Right renal cortex interstitium (tissue), 3 donors: ENCODE measurements at regions not wholly inside any gene's neighbourhood (a gene's known extent, or its start where the extent isn't known, plus 50 kb on each side); places are given as distances from the start of the nearest gene placed in this dataset.

Experiments
- DNase-seq, 3 donors: peaks; one replicate each; pipeline ENCODE4 v3.0.0-alpha.2; 2013; ENCODE audit warnings: low read depth in 3 of 3, low spot score in 2 of 3

GRCh38 chr7:126378642-126379041 is 874.1 kb downstream of the GRM8 start:
- DNase-seq: no peak

GRCh38 chr7:126370038-126370668 is 882.6 kb downstream of the GRM8 start:
- DNase-seq: no peak

- DNase-seq: no peak
Observed at GRCh38 chr7:126362746-126363145, 890.0 kb downstream of the GRM8 start.

GRCh38 chr7:126361183-126361582 is 891.6 kb downstream of the GRM8 start:
- no peak for DNase-seq

- DNase-seq: no peak
Observed at GRCh38 chr7:126339813-126340212, 912.9 kb downstream of the GRM8 start.

- DNase-seq: no peak
Observed at GRCh38 chr7:126305671-126306070, 947.1 kb downstream of the GRM8 start.

- DNase-seq: no peak
Observed at GRCh38 chr7:126303926-126304325, 948.8 kb downstream of the GRM8 start.

GRCh38 chr7:126302639-126303038 is 950.1 kb downstream of the GRM8 start:
- no peak for DNase-seq

- DNase-seq: no peak
Observed at GRCh38 chr7:126286317-126286716, 966.4 kb downstream of the GRM8 start.

- no peak for DNase-seq
Observed at GRCh38 chr7:126236261-126236660, 1016.5 kb downstream of the GRM8 start.

GRCh38 chr7:126228356-126229061 is 1024.2 kb downstream of the GRM8 start:
- no peak for DNase-seq

- no peak for DNase-seq
Observed at GRCh38 chr7:126227643-126228042, 1025.1 kb downstream of the GRM8 start.

- no peak for DNase-seq
Observed at GRCh38 chr7:126227055-126227454, 1025.7 kb downstream of the GRM8 start.

GRCh38 chr7:126223729-126224128 is 1029.0 kb downstream of the GRM8 start:
- no peak for DNase-seq

- DNase-seq: no peak
Observed at GRCh38 chr7:126222782-126223181, 1030.0 kb downstream of the GRM8 start.

- DNase-seq: no peak
Observed at GRCh38 chr7:126215785-126216184, 1037.0 kb downstream of the GRM8 start.

GRCh38 chr7:126213876-126214275 is 1038.9 kb downstream of the GRM8 start:
- no peak for DNase-seq

GRCh38 chr7:126211875-126212274 is 1040.9 kb downstream of the GRM8 start:
- no peak for DNase-seq

GRCh38 chr7:126210707-126211106 is 1042.0 kb downstream of the GRM8 start:
- no peak for DNase-seq

GRCh38 chr7:126203185-126203584 is 1049.6 kb downstream of the GRM8 start:
- no peak for DNase-seq

GRCh38 chr7:126202177-126202576 is 1050.6 kb downstream of the GRM8 start:
- no peak for DNase-seq

- DNase-seq: no peak
Observed at GRCh38 chr7:126185959-126186580, 1066.7 kb downstream of the GRM8 start.
